ENCODE measurements at regions not wholly inside any gene's neighbourhood (a gene's known extent, or its start where the extent isn't known, plus 50 kb on each side); places are given as distances from the start of the nearest gene placed in this dataset.

DNA sequence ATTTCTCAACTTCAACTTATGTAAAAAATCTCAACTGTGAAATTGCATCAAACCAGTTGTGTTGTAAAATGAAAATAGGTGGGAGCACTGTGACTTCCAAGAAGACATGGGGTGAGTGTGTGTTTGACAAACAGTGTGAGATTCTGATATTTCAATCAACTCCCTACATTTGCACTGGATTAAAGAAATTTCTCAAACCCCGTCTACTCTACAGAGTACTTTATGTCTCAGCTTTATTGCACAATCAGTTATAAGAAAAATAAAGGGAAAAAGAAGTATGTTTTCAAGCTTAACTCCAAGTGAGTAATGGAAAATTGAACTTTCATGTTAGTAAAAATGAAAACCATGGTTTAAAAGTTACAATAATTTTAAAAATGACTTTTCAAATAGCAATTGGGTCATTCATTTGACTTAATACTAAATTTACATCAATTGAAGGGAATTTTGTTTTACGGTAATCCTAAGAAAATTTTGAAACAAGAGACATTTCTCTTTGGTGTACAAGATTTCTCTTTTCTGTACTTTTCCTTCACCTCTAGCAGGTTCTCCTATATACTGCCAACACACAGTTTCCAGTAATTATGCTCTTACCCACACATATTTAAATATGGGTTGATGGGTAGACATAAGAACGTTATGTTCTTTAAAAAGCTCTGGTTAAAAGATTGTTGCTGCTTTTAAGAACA lies 80.3 kb downstream of the CDO1 start:
- no peak for DNase-seq (ENCODE audit: low read depth in 1 of 2, low spot score in 1 of 2)
- TF ChIP-seq, protein P1, sequence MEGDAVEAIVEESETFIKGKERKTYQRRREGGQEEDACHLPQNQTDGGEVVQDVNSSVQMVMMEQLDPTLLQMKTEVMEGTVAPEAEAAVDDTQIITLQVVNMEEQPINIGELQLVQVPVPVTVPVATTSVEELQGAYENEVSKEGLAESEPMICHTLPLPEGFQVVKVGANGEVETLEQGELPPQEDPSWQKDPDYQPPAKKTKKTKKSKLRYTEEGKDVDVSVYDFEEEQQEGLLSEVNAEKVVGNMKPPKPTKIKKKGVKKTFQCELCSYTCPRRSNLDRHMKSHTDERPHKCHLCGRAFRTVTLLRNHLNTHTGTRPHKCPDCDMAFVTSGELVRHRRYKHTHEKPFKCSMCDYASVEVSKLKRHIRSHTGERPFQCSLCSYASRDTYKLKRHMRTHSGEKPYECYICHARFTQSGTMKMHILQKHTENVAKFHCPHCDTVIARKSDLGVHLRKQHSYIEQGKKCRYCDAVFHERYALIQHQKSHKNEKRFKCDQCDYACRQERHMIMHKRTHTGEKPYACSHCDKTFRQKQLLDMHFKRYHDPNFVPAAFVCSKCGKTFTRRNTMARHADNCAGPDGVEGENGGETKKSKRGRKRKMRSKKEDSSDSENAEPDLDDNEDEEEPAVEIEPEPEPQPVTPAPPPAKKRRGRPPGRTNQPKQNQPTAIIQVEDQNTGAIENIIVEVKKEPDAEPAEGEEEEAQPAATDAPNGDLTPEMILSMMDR (IDR thresholded peaks at IDR 0.05; ENCODE audit: low read depth, low read length): no peak
- no peaks in the 10 kb centered on the region for H3K36me3 ChIP-seq
- H3K9me3 ChIP-seq (ENCODE audit: low read depth): no peaks in the 10 kb centered on the region
- H3K27me3 ChIP-seq: no peaks in the 10 kb centered on the region
- H3K27ac ChIP-seq: no peak overlapping the region
- no peak overlapping the region for H3K4me3 ChIP-seq
- no peaks in the 10 kb centered on the region for H3K4me1 ChIP-seq (ENCODE audit: low read depth)

DNA sequence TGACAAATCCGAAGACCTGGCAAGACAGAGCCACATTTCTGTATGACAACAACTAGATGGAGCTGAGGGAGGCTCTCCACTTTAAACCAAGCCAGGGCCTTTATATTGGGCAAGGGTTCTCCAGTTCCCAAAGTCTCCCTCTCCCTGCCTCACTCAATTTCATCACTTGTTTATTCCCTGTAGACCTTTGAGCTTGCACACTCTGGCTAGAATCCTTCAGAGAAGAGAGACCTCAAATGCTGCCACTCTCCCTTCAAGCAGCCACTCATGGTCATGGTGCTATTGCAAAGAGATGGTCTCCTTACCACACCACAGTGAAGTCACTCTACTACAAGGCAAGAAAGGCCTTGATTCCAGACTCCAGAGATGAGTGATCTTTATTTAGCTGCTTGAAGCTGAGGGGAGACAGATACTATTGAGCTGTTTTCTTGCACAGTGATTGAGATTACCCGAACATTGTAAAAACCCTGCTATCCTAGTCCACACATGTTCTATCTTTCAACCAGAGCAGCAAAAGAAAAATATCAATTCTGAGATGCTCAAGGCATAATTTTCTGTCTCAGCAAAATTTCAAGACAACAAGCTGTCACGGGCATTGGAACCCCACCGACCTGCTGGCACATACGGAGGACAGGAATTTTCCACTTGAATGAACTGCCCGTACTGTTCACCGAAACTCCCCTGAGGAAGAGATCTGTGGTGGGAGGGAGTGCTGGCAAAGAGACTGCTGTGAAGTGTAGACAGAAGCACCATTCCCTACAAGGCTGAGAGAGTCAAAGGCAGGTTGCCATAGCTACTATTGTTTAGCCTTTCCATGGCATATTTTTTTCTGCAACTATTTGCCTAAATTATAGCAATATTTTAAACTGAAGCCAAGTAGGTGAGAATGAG lies 81.1 kb downstream of the CDO1 start:
- Histone ChIP-seq H3K4me1 (ENCODE audit: low read depth) (no peaks in the 10 kb centered on the region), H3K27me3 (no peaks in the 10 kb centered on the region), H3K36me3 (no peaks in the 10 kb centered on the region), H3K27ac (no peak overlapping the region), H3K4me3 (no peak overlapping the region), H3K9me3 (ENCODE audit: low read depth) (no peaks in the 10 kb centered on the region)
- no peak for DNase-seq (ENCODE audit: low read depth in 1 of 2, low spot score in 1 of 2)
- TF ChIP-seq, protein P1 (IDR thresholded peaks at IDR 0.05; ENCODE audit: low read depth, low read length): no peak

DNA sequence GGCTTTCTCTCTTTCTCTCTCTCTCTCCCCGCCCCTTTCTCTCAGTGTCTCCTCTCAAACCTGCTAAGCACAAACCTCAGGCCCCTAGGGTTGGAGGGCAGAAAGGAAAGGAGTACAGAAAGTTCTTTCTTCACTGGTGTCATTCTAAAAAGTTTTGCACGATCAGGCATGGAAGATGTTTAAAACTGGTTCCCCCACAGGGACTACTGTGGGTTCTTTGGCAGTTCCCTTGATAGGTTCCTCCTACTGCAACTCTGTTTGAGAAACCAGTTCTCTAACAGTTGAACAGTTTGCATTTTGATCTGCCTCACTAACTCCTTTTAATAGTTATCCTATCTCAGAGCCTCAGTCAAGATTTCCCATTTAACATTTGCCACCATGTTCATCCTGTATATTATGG lies 82.9 kb downstream of the CDO1 start:
- no peak for DNase-seq (ENCODE audit: low read depth in 1 of 2, low spot score in 1 of 2)
- Histone ChIP-seq H3K27ac (no peak overlapping the region), H3K4me3 (no peak overlapping the region), H3K27me3 (no peaks in the 10 kb centered on the region), H3K4me1 (ENCODE audit: low read depth) (no peaks in the 10 kb centered on the region), H3K36me3 (no peaks in the 10 kb centered on the region), H3K9me3 (ENCODE audit: low read depth) (no peaks in the 10 kb centered on the region)
- TF ChIP-seq, protein P1 (IDR thresholded peaks at IDR 0.05; ENCODE audit: low read depth, low read length): no peak

DNA sequence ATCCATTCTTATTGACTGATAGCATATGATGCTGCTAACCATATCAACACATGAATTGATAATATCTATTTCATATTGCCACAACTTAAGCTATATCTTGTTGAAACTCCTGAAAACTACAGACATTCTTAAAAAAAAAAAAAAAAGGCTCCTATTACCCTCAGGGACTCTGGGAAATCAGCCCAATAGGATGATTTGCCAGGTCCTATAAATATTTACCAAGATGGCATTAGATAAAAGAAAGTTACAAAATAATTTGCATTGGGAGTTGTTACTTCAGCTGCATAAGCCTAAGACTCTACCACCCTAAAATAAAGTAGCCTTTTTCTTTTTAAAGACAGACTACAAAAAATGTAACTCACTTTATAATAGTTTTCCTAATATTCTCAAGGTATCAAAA lies 84.4 kb downstream of the CDO1 start:
- Histone ChIP-seq H3K9me3 (ENCODE audit: low read depth) (no peaks in the 10 kb centered on the region), H3K27ac (no peak overlapping the region), H3K27me3 (no peaks in the 10 kb centered on the region), H3K4me3 (no peak overlapping the region), H3K4me1 (ENCODE audit: low read depth) (no peaks in the 10 kb centered on the region), H3K36me3 (no peaks in the 10 kb centered on the region)
- no peak for DNase-seq (ENCODE audit: low read depth in 1 of 2, low spot score in 1 of 2)
- TF ChIP-seq, protein P1 (IDR thresholded peaks at IDR 0.05; ENCODE audit: low read depth, low read length): no peak

DNA sequence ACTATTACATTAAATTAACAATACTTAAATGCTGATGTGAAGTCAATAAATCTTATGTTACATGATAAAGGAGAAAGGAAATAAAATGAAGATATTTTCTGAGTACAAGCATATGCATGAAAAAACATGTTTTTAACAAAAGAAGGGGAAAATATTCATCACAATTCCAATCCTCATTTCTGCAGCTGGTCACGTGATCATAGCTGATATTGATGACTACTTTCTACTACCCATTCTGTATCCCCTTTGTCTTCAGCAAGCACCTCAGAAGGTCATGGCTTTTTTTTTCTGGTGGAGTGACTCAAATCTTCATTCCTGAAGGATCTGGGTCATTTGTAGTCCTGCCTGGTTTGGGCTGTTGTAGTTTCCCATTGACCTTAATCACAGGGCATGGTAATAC lies 90.9 kb downstream of the CDO1 start:
- H3K4me3 ChIP-seq: no peak overlapping the region
- H3K9me3 ChIP-seq (ENCODE audit: low read depth): no peaks in the 10 kb centered on the region
- H3K27me3 ChIP-seq: no peaks in the 10 kb centered on the region
- H3K4me1 ChIP-seq (ENCODE audit: low read depth): no peaks in the 10 kb centered on the region
- TF ChIP-seq, protein P1 (IDR thresholded peaks at IDR 0.05; ENCODE audit: low read depth, low read length): no peak
- H3K27ac ChIP-seq: no peak overlapping the region
- no peak for DNase-seq (ENCODE audit: low read depth in 1 of 2, low spot score in 1 of 2)
- H3K36me3 ChIP-seq: no peaks in the 10 kb centered on the region

Measured in cardiac muscle cell (in vitro differentiated cells and primary cell).